ENCODE measurements at regions not wholly inside any gene's neighbourhood (a gene's known extent, or its start where the extent isn't known, plus 50 kb on each side); places are given as distances from the start of the nearest gene placed in this dataset.

DNA sequence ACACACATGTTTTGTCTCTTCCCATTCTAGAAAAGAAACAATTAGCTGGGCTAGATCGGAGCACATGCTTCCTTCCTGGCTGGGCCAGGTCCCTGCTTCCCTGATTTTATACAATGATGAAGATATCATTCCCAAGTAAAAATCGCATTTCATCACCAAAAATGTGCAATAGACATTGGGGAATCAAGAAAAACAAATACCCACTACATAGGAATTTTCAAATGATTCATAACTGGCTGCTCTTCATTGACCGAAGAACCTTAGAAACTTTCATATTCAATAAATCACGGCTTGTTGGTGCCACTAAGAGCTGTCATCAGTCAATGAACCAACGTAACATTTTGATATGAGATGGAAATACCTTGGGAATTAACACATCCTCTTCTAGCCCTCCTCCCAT, 373.6 kb upstream of the TRIB2 start:
- 86 to 92% (median 91%) methylated on average over 5 of the region's 5 CpGs for WGBS, 4 donors
- DNase-seq = no peak
- no peaks in the 10 kb centered on the region for H3K36me3 ChIP-seq (replicated peaks in 1 of 2)
- no peak for TF ChIP-seq POLR2A (IDR thresholded peaks at IDR 0.05)
- TF ChIP-seq, protein P1, sequence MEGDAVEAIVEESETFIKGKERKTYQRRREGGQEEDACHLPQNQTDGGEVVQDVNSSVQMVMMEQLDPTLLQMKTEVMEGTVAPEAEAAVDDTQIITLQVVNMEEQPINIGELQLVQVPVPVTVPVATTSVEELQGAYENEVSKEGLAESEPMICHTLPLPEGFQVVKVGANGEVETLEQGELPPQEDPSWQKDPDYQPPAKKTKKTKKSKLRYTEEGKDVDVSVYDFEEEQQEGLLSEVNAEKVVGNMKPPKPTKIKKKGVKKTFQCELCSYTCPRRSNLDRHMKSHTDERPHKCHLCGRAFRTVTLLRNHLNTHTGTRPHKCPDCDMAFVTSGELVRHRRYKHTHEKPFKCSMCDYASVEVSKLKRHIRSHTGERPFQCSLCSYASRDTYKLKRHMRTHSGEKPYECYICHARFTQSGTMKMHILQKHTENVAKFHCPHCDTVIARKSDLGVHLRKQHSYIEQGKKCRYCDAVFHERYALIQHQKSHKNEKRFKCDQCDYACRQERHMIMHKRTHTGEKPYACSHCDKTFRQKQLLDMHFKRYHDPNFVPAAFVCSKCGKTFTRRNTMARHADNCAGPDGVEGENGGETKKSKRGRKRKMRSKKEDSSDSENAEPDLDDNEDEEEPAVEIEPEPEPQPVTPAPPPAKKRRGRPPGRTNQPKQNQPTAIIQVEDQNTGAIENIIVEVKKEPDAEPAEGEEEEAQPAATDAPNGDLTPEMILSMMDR (IDR thresholded peaks at IDR 0.05) = no peak
- no peak overlapping the region for H3K27ac ChIP-seq
- no peaks in the 10 kb centered on the region for H3K9me3 ChIP-seq (replicated peaks in 1 of 3)
- H3K27me3 ChIP-seq = no peaks in the 10 kb centered on the region
- intact Hi-C loops (cut with DNase I) = no loop called here
- H3K4me3 ChIP-seq = no peak overlapping the region
- H3K4me1 ChIP-seq (replicated peaks in 1 of 2) = no peaks in the 10 kb centered on the region

DNA sequence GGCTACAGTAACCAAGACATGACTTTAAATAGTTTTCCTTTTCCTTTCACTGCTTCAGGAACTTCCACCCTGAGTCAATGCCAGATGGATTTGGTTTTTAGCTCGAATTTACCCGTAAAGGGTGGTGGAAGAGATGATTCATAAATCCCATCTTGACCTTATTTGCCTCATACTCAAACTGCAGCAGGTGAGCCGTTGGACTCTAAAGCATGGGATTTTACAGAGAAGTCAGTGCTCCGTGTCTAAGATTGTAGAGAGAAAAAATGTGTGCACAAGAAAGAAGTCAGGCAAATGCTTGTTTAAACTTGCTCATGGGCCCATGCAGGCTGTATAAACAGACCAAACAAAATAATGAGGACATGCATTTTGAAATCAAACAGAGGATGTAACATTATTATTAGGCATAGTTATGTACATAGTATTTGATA, 369.7 kb upstream of the TRIB2 start:
- 69 to 81% (median 78%) methylated on average over 4 of the region's 4 CpGs for WGBS, 4 donors
- TF ChIP-seq, protein P1 (IDR thresholded peaks at IDR 0.05) = no peak
- TF ChIP-seq POLR2A (IDR thresholded peaks at IDR 0.05) = no peak
- Histone ChIP-seq H3K27ac (no peak overlapping the region), H3K9me3 (replicated peaks in 1 of 3) (no peaks in the 10 kb centered on the region), H3K4me3 (no peak overlapping the region), H3K27me3 (no peaks in the 10 kb centered on the region), H3K4me1 (replicated peaks in 1 of 2) (no peaks in the 10 kb centered on the region), H3K36me3 (replicated peaks in 1 of 2) (no peaks in the 10 kb centered on the region)
- intact Hi-C loops (cut with DNase I) = no loop called here
- DNase-seq = no peak

DNA sequence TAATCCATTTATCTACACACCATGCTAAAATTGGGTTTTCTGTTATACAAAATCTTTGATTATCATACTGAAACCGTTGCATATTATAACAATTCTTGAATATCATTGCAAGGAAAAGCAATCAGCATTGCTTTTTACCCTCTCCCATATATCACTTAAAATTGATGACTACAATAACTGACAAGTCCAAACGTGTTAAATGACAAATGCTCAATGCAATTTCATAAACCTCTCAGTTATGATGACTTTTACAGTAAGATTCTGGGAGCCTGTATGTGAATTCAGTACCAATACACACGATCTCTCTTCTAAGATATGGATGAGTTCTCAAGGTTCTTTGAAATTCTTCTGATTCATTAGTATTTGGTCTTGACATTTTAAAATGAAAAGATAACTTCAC, 368.5 kb upstream of the TRIB2 start:
- Histone ChIP-seq H3K27me3 (no peaks in the 10 kb centered on the region), H3K4me1 (replicated peaks in 1 of 2) (no peaks in the 10 kb centered on the region), H3K9me3 (replicated peaks in 1 of 3) (no peaks in the 10 kb centered on the region), H3K36me3 (replicated peaks in 1 of 2) (no peaks in the 10 kb centered on the region), H3K4me3 (no peak overlapping the region), H3K27ac (no peak overlapping the region)
- no peak for DNase-seq
- TF ChIP-seq POLR2A (IDR thresholded peaks at IDR 0.05) = no peak
- TF ChIP-seq, protein P1 (IDR thresholded peaks at IDR 0.05) = no peak
- WGBS, 4 donors = 58 to 67% (median 63%) methylated on average over 3 of the region's 3 CpGs
- intact Hi-C loops (cut with DNase I) = no loop called here

DNA sequence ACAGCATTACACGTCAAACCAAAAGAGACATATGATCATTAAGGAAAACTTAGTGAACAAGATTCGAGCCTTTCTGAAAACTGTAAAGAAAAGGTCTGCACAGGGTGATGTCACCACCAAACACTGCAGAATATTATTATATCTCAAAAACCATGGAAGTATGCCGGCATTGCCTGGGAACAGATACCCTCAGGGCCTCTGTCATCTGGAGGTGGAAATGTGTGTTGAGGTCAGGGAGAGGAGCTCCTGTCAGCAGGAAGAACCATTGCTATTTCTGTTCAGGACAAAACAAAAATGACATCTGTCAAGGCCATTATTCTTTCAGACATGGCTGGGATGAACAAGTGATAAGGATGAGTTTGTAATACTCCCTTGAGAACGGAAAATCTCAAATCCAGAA, 365.9 kb upstream of the TRIB2 start:
- no peaks in the 10 kb centered on the region for H3K4me1 ChIP-seq (replicated peaks in 1 of 2)
- H3K27ac ChIP-seq = no peak overlapping the region
- WGBS, 4 donors = 79 to 85% (median 81%) methylated on average over 4 of the region's 4 CpGs
- no peak for TF ChIP-seq POLR2A (IDR thresholded peaks at IDR 0.05)
- TF ChIP-seq, protein P1 (IDR thresholded peaks at IDR 0.05) = no peak
- no peaks in the 10 kb centered on the region for H3K36me3 ChIP-seq (replicated peaks in 1 of 2)
- H3K9me3 ChIP-seq (replicated peaks in 1 of 3) = no peaks in the 10 kb centered on the region
- no peak for DNase-seq
- H3K27me3 ChIP-seq = no peaks in the 10 kb centered on the region
- no peak overlapping the region for H3K4me3 ChIP-seq
- intact Hi-C loops (cut with DNase I) = no loop called here
